ES-I3 (cell line): ENCODE measurements at regions not wholly inside any gene's neighbourhood (a gene's known extent, or its start where the extent isn't known, plus 50 kb on each side); places are given as distances from the start of the nearest gene placed in this dataset.

Source experiments
- H3K36me3 ChIP-seq: 2 replicates; pipeline ENCODE4 v1.6.1; 2013; ENCODE audit warnings: mild to moderate bottlenecking, low read length, control low read depth, moderate library complexity; ENCODE audit not compliant: insufficient read depth
- H3K4me1 ChIP-seq: 2 replicates; pipeline ENCODE4 v1.6.1; 2013; ENCODE audit warnings: mild to moderate bottlenecking, control low read depth, low read length; ENCODE audit not compliant: insufficient read depth
- H3K9ac ChIP-seq: 2 replicates; pipeline ENCODE4 v1.6.1; 2013; ENCODE audit warnings: low read depth, mild to moderate bottlenecking, low read length, moderate library complexity
- H3K9me3 ChIP-seq: 2 replicates; pipeline ENCODE4 v1.6.1; 2013; ENCODE audit warnings: mild to moderate bottlenecking, low read length, moderate library complexity; ENCODE audit not compliant: control insufficient read depth, insufficient read depth

- Histone ChIP-seq H3K9ac (no peak overlapping the region), H3K36me3 (no peaks in the 10 kb centered on the region), H3K9me3 (no peaks in the 10 kb centered on the region), H3K4me1 (peaks cover 14% of the 10 kb centered on the region)
Observed at GRCh38 chr1:229105822-229106525, 164.9 kb upstream of the RAB4A start.

- Histone ChIP-seq H3K36me3 (no peaks in the 10 kb centered on the region), H3K9ac (no peak overlapping the region), H3K4me1 (peaks cover 14% of the 10 kb centered on the region), H3K9me3 (no peaks in the 10 kb centered on the region)
Observed at GRCh38 chr1:229106526-229107125, 164.3 kb upstream of the RAB4A start.

GRCh38 chr1:229107304-229107815 lies 163.6 kb upstream of the RAB4A start:
- peaks cover 14% of the 10 kb centered on the region for H3K4me1 ChIP-seq

GRCh38 chr1:229107972-229108371 lies 162.9 kb upstream of the RAB4A start:
- Histone ChIP-seq H3K9me3 (no peaks in the 10 kb centered on the region), H3K36me3 (no peaks in the 10 kb centered on the region), H3K4me1 (peaks cover 14% of the 10 kb centered on the region), H3K9ac (no peak overlapping the region)

More at GRCh38 chr1:229107304-229107815, 163.6 kb upstream of the RAB4A start:
- Histone ChIP-seq H3K9me3 (no peaks in the 10 kb centered on the region), H3K9ac (no peak overlapping the region), H3K36me3 (no peaks in the 10 kb centered on the region)

- Histone ChIP-seq H3K36me3 (no peaks in the 10 kb centered on the region), H3K4me1 (peaks cover 14% of the 10 kb centered on the region), H3K9me3 (no peaks in the 10 kb centered on the region), H3K9ac (no peak overlapping the region)
Observed at GRCh38 chr1:229108598-229109201, 162.2 kb upstream of the RAB4A start.

GRCh38 chr1:229109320-229109761 lies 161.6 kb upstream of the RAB4A start:
- H3K36me3 ChIP-seq, result no peaks in the 10 kb centered on the region
- H3K4me1 ChIP-seq, result peaks cover 14% of the 10 kb centered on the region
- no peaks in the 10 kb centered on the region for H3K9me3 ChIP-seq
- H3K9ac ChIP-seq, result no peak overlapping the region

GRCh38 chr1:229110986-229111385 lies 159.9 kb upstream of the RAB4A start:
- H3K36me3 ChIP-seq, result no peaks in the 10 kb centered on the region
- H3K9me3 ChIP-seq, result no peaks in the 10 kb centered on the region
- no peak overlapping the region for H3K9ac ChIP-seq
- peaks cover 24% of the 10 kb centered on the region for H3K4me1 ChIP-seq

GRCh38 chr1:229111703-229112319 lies 159.1 kb upstream of the RAB4A start:
- Histone ChIP-seq H3K9me3 (no peaks in the 10 kb centered on the region), H3K9ac (no peak overlapping the region), H3K4me1 (peaks cover 24% of the 10 kb centered on the region), H3K36me3 (no peaks in the 10 kb centered on the region)

GRCh38 chr1:229112832-229113548 lies 157.9 kb upstream of the RAB4A start:
- no peaks in the 10 kb centered on the region for H3K36me3 ChIP-seq
- peaks cover 24% of the 10 kb centered on the region for H3K4me1 ChIP-seq
- H3K9ac ChIP-seq, result no peak overlapping the region

GRCh38 chr1:229114315-229114714 lies 156.6 kb upstream of the RAB4A start:
- no peaks in the 10 kb centered on the region for H3K9me3 ChIP-seq
- H3K4me1 ChIP-seq, result peaks cover 11% of the 10 kb centered on the region
- no peak overlapping the region for H3K9ac ChIP-seq
- no peaks in the 10 kb centered on the region for H3K36me3 ChIP-seq

More at GRCh38 chr1:229112832-229113548, 157.9 kb upstream of the RAB4A start:
- no peaks in the 10 kb centered on the region for H3K9me3 ChIP-seq

GRCh38 chr1:229114850-229115365 lies 156.0 kb upstream of the RAB4A start:
- H3K9ac ChIP-seq, result no peak overlapping the region
- peaks cover 10% of the 10 kb centered on the region for H3K4me1 ChIP-seq
- no peaks in the 10 kb centered on the region; the same call in 1 of the 2 replicates for H3K36me3 ChIP-seq

GRCh38 chr1:229116114-229116513 lies 154.8 kb upstream of the RAB4A start:
- no peak overlapping the region for H3K9ac ChIP-seq
- H3K4me1 ChIP-seq, result peaks cover 10% of the 10 kb centered on the region
- no peaks in the 10 kb centered on the region for H3K9me3 ChIP-seq
- H3K36me3 ChIP-seq, result no peaks in the 10 kb centered on the region; the same call in 1 of the 2 replicates

More at GRCh38 chr1:229114850-229115365, 156.0 kb upstream of the RAB4A start:
- no peaks in the 10 kb centered on the region for H3K9me3 ChIP-seq

GRCh38 chr1:229117664-229118300 lies 153.1 kb upstream of the RAB4A start:
- peaks cover 10% of the 10 kb centered on the region for H3K4me1 ChIP-seq
- H3K36me3 ChIP-seq, result no peaks in the 10 kb centered on the region; the same call in 1 of the 2 replicates
- H3K9me3 ChIP-seq, result no peaks in the 10 kb centered on the region
- no peak overlapping the region for H3K9ac ChIP-seq
